HG02798 (cell line): ENCODE measurements at regions not wholly inside any gene's neighbourhood (a gene's known extent, or its start where the extent isn't known, plus 50 kb on each side); places are given as distances from the start of the nearest gene placed in this dataset.

Source experiments
- ATAC-seq: cut with Tn5 transposase; IDR thresholded peaks from one replicate; pipeline ENCODE4 v1.9.1; 2021; ENCODE audit warnings: mild to moderate bottlenecking; ENCODE audit not compliant: unreplicated experiment, poor library complexity

- no peak for ATAC-seq
These were observed 144.2 kb upstream of the ANKRD28 start for GRCh38 chr3:15941958-15942357.

- ATAC-seq: no peak
These were observed 144.7 kb upstream of the ANKRD28 start for GRCh38 chr3:15942462-15942861.

GRCh38 chr3:15942936-15943335 is 145.2 kb upstream of the ANKRD28 start:
- no peak for ATAC-seq

GRCh38 chr3:15948388-15948787 is 150.6 kb upstream of the ANKRD28 start:
- no peak for ATAC-seq

GRCh38 chr3:15952543-15953175 is 154.9 kb upstream of the ANKRD28 start:
- no peak for ATAC-seq

- ATAC-seq: no peak
These were observed 156.1 kb upstream of the ANKRD28 start for GRCh38 chr3:15953841-15954240.

- ATAC-seq: no peak
These were observed 158.2 kb upstream of the ANKRD28 start for GRCh38 chr3:15955968-15956367.

- no peak for ATAC-seq
These were observed 161.1 kb upstream of the ANKRD28 start for GRCh38 chr3:15958692-15959433.

GRCh38 chr3:15959434-15959811 is 161.6 kb upstream of the ANKRD28 start:
- ATAC-seq: no peak

GRCh38 chr3:15964605-15965442 is 167.0 kb upstream of the ANKRD28 start:
- ATAC-seq: no peak

- ATAC-seq: no peak
These were observed 169.8 kb upstream of the ANKRD28 start for GRCh38 chr3:15967577-15967976.

- no peak for ATAC-seq
These were observed 172.3 kb upstream of the ANKRD28 start for GRCh38 chr3:15969874-15970640.

GRCh38 chr3:15973414-15973813 is 175.6 kb upstream of the ANKRD28 start:
- ATAC-seq: no peak

GRCh38 chr3:15973940-15974339 is 176.2 kb upstream of the ANKRD28 start:
- no peak for ATAC-seq

- no peak for ATAC-seq
These were observed 176.9 kb upstream of the ANKRD28 start for GRCh38 chr3:15974647-15975046.

- no peak for ATAC-seq
These were observed 178.7 kb upstream of the ANKRD28 start for GRCh38 chr3:15976524-15976923.

GRCh38 chr3:15977090-15977489 is 179.3 kb upstream of the ANKRD28 start:
- no peak for ATAC-seq

- ATAC-seq: no peak
These were observed 179.9 kb upstream of the ANKRD28 start for GRCh38 chr3:15977598-15978232.

- no peak for ATAC-seq
These were observed 181.0 kb upstream of the ANKRD28 start for GRCh38 chr3:15978801-15979200.

- no peak for ATAC-seq
These were observed 181.7 kb upstream of the ANKRD28 start for GRCh38 chr3:15979495-15979894.
